ENCODE measurements at regions not wholly inside any gene's neighbourhood (a gene's known extent, or its start where the extent isn't known, plus 50 kb on each side); places are given as distances from the start of the nearest gene placed in this dataset.

- no peak for DNase-seq
- no peaks in the 10 kb centered on the region for H3K9me2 ChIP-seq (ENCODE audit: insufficient read depth)
- no peak for TF ChIP-seq EZH2 (IDR thresholded peaks at IDR 0.05; ENCODE audit: low read depth)
- TF ChIP-seq CTCF (conservative IDR thresholded peaks at IDR 0.05) = no peak
- no peak overlapping the region for H2AFZ ChIP-seq
- no peak overlapping the region for H3K4me3 ChIP-seq
- no peak overlapping the region for H3K4me2 ChIP-seq
- no peaks in the 10 kb centered on the region for H3K79me2 ChIP-seq (ENCODE audit: low read depth)
- no peaks in the 10 kb centered on the region for H3F3A ChIP-seq (ENCODE audit: insufficient read depth, low read depth)
- CTCF ChIA-PET = interaction anchor here (0.6 kb wide), 1 partner anchor 16 kb away, joined by 7 read pairs; no protein-coding TSS in a partner anchor
- H3K4me1 ChIP-seq (replicated peaks; ENCODE audit: insufficient read depth) = no peaks in the 10 kb centered on the region
- no TSS peak for BruUV-seq (replicated peaks)
- H3K36me3 ChIP-seq (ENCODE audit: low read depth) = no peaks in the 10 kb centered on the region
- POLR2A ChIA-PET (ENCODE audit: unreplicated experiment) = no interaction called here
- intact Hi-C loops (cut with micrococcal nuclease; ENCODE audit: unreplicated experiment) = no loop called here
- H4K20me1 ChIP-seq (ENCODE audit: insufficient read depth) = no peaks in the 10 kb centered on the region
- H3K27me3 ChIP-seq (ENCODE audit: insufficient read depth, low read depth) = no peaks in the 10 kb centered on the region
- peaks cover 6% of the 10 kb centered on the region; the same call in 1 of the 2 replicates for H3K9me3 ChIP-seq (ENCODE audit: insufficient read depth, low read depth)
- H3K27ac ChIP-seq = no peak overlapping the region
These were observed 76.5 kb upstream of the GSE1 start for GRCh38 chr16:85536411-85537330.

- Histone ChIP-seq H3K9me3 (ENCODE audit: insufficient read depth, low read depth) (peaks cover 6% of the 10 kb centered on the region; the same call in 1 of the 2 replicates), H3K27ac (no peak overlapping the region), H3K4me3 (no peak overlapping the region), H3F3A (ENCODE audit: insufficient read depth, low read depth) (no peaks in the 10 kb centered on the region), H3K79me2 (ENCODE audit: low read depth) (no peaks in the 10 kb centered on the region), H3K9me2 (ENCODE audit: insufficient read depth) (no peaks in the 10 kb centered on the region), H3K4me1 (replicated peaks; ENCODE audit: insufficient read depth) (no peaks in the 10 kb centered on the region), H3K36me3 (ENCODE audit: low read depth) (no peaks in the 10 kb centered on the region), H3K27me3 (ENCODE audit: insufficient read depth, low read depth) (no peaks in the 10 kb centered on the region), H2AFZ (no peak overlapping the region), H4K20me1 (ENCODE audit: insufficient read depth) (no peaks in the 10 kb centered on the region), H3K4me2 (no peak overlapping the region)
- POLR2A ChIA-PET (ENCODE audit: unreplicated experiment) = interaction anchor here (0.6 kb wide), 1 partner anchor 17 kb away, joined by 3 read pairs; no protein-coding TSS in a partner anchor
- TF ChIP-seq EZH2 (IDR thresholded peaks at IDR 0.05; ENCODE audit: low read depth) (no peak), CTCF (conservative IDR thresholded peaks at IDR 0.05) (no peak)
- CTCF ChIA-PET = interaction anchor here (0.6 kb wide), 1 partner anchor 16 kb away, joined by 7 read pairs; no protein-coding TSS in a partner anchor
- no peak for DNase-seq
- no TSS peak for BruUV-seq (replicated peaks)
- intact Hi-C loops (cut with micrococcal nuclease; ENCODE audit: unreplicated experiment) = no loop called here
These were observed 75.8 kb upstream of the GSE1 start for GRCh38 chr16:85537331-85537788.

- Histone ChIP-seq H4K20me1 (ENCODE audit: insufficient read depth) (no peaks in the 10 kb centered on the region), H3K36me3 (ENCODE audit: low read depth) (no peaks in the 10 kb centered on the region), H3F3A (ENCODE audit: insufficient read depth, low read depth) (no peaks in the 10 kb centered on the region), H3K79me2 (ENCODE audit: low read depth) (no peaks in the 10 kb centered on the region), H3K4me2 (no peak overlapping the region), H3K27ac (no peak overlapping the region), H3K9me2 (ENCODE audit: insufficient read depth) (no peaks in the 10 kb centered on the region), H3K9me3 (ENCODE audit: insufficient read depth, low read depth) (peaks cover 6% of the 10 kb centered on the region; the same call in 1 of the 2 replicates), H3K4me3 (no peak overlapping the region), H2AFZ (no peak overlapping the region), H3K4me1 (replicated peaks; ENCODE audit: insufficient read depth) (no peaks in the 10 kb centered on the region), H3K27me3 (ENCODE audit: insufficient read depth, low read depth) (no peaks in the 10 kb centered on the region)
- CTCF ChIA-PET = interaction anchor here (0.6 kb wide), 1 partner anchor 15 kb away, joined by 7 read pairs; no protein-coding TSS in a partner anchor
- intact Hi-C loops (cut with micrococcal nuclease; ENCODE audit: unreplicated experiment) = no loop called here
- no TSS peak for BruUV-seq (replicated peaks)
- no peak for TF ChIP-seq EZH2 (IDR thresholded peaks at IDR 0.05; ENCODE audit: low read depth)
- no peak for TF ChIP-seq CTCF (conservative IDR thresholded peaks at IDR 0.05)
- no peak for DNase-seq
- POLR2A ChIA-PET (ENCODE audit: unreplicated experiment) = interaction anchor here (0.6 kb wide), 1 partner anchor 16 kb away, joined by 3 read pairs; no protein-coding TSS in a partner anchor
These were observed 75.2 kb upstream of the GSE1 start for GRCh38 chr16:85537795-85538401.

All from PC-9 (cell line).